Ascending aorta (tissue), 2 donors: ENCODE measurements at regions not wholly inside any gene's neighbourhood (a gene's known extent, or its start where the extent isn't known, plus 50 kb on each side); places are given as distances from the start of the nearest gene placed in this dataset.

Experiments used
- DNase-seq, 2 donors: peaks; one replicate each; pipeline ENCODE4 v3.0.0-alpha.2; 2019; ENCODE audit warnings: low spot score in 2 of 2
- H3K27ac ChIP-seq, 2 donors: fragments of 200-600 bp; sonication (generic); one replicate each; pipeline ENCODE4 v1.5.1; 2016 to 2017; ENCODE audit warnings: mild to moderate bottlenecking in 1 of 2
- H3K27me3 ChIP-seq: fragments of 200-600 bp; sonication (generic); one replicate; pipeline ENCODE4 v1.5.1; 2017
- H3K36me3 ChIP-seq, 2 donors: fragments of 200-600 bp; sonication (generic); one replicate each; pipeline ENCODE4 v1.5.1; 2016
- H3K4me1 ChIP-seq, 2 donors: fragments of 200-600 bp; sonication (generic); one replicate each; pipeline ENCODE4 v1.5.1; 2016 to 2017; ENCODE audit warnings: mild to moderate bottlenecking in 1 of 2
- H3K4me3 ChIP-seq, 2 donors: fragments of 200-600 bp; sonication (generic); one replicate each; pipeline ENCODE4 v1.5.1; 2016 to 2017; ENCODE audit warnings: mild to moderate bottlenecking in 1 of 2
- H3K9me3 ChIP-seq, 2 donors: fragments of 200-600 bp; sonication (generic); one replicate each; pipeline ENCODE4 v1.5.1; 2016
- intact Hi-C: fragments of 100-400 bp; cut with DNase I; formaldehyde crosslinking; loops from one replicate; pipeline ENCODE4 v1.15.1; 2023
- TF ChIP-seq, protein P1 (sequence below), 3 experiments: fragments of 200-600 bp in 2 of 3; fragments of 450-650 bp in 1 of 3; sonication (generic) in 2 of 3; IDR thresholded peaks; one replicate each; pipeline ENCODE4 v1.5.1; 2016 to 2019; ENCODE audit warnings: antibody characterized with exemption in 3 of 3, mild to moderate bottlenecking in 1 of 3, moderate library complexity in 1 of 3

DNA sequence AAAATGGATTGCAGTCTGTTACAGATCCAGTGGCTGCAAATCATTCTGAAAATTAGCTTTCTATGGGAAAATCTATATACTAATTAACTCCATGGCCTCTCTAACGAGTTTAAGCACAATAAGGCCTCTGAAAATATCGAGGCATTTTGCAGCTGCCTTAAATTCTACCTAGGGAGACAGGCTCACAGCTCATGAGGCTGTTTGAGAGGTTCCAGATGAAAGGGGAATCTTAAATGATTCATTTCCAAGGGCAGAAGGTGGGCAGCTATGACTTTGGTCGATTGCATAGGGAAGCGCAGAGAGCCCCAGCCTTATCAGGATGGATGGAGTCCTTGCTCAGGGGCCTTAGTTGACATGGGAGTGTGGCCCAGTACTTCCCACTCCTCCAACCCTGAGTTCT, 216.8 kb upstream of the POU3F1 start:
- intact Hi-C loops = no loop called here
- TF ChIP-seq, protein P1, sequence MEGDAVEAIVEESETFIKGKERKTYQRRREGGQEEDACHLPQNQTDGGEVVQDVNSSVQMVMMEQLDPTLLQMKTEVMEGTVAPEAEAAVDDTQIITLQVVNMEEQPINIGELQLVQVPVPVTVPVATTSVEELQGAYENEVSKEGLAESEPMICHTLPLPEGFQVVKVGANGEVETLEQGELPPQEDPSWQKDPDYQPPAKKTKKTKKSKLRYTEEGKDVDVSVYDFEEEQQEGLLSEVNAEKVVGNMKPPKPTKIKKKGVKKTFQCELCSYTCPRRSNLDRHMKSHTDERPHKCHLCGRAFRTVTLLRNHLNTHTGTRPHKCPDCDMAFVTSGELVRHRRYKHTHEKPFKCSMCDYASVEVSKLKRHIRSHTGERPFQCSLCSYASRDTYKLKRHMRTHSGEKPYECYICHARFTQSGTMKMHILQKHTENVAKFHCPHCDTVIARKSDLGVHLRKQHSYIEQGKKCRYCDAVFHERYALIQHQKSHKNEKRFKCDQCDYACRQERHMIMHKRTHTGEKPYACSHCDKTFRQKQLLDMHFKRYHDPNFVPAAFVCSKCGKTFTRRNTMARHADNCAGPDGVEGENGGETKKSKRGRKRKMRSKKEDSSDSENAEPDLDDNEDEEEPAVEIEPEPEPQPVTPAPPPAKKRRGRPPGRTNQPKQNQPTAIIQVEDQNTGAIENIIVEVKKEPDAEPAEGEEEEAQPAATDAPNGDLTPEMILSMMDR (IDR thresholded peaks at IDR 0.05) = no peak
- Histone ChIP-seq H3K9me3 (no peaks in the 10 kb centered on the region), H3K4me3 (no peak overlapping the region), H3K27me3 (no peaks in the 10 kb centered on the region), H3K4me1 (no peaks in the 10 kb centered on the region), H3K36me3 (no peaks in the 10 kb centered on the region), H3K27ac (no peak overlapping the region)
- DNase-seq = no peak

DNA sequence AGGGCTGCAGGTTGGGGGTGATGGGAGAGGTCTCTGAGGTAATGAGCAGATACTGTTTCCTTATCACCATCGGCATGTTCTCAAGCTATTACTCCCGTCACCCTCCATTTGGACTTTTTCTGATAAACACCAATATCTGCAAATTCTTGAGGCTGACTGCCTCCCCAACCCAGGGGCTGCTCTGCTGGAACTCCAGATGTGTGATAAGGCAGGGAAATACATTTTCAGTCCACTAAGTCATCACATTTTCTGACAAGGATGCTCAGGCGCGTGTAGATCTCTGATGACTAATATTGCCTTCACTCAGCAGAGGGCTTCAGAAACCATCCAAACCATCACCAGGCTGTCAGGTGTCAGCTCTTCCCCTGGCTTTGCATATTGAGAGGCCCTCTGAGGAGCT, 215.0 kb upstream of the POU3F1 start:
- no peak for DNase-seq
- Histone ChIP-seq H3K27me3 (no peaks in the 10 kb centered on the region), H3K27ac (no peak overlapping the region), H3K4me3 (no peak overlapping the region), H3K36me3 (no peaks in the 10 kb centered on the region), H3K4me1 (no peaks in the 10 kb centered on the region), H3K9me3 (no peaks in the 10 kb centered on the region)
- intact Hi-C loops = no loop called here
- TF ChIP-seq, protein P1 (IDR thresholded peaks at IDR 0.05) = no peak

DNA sequence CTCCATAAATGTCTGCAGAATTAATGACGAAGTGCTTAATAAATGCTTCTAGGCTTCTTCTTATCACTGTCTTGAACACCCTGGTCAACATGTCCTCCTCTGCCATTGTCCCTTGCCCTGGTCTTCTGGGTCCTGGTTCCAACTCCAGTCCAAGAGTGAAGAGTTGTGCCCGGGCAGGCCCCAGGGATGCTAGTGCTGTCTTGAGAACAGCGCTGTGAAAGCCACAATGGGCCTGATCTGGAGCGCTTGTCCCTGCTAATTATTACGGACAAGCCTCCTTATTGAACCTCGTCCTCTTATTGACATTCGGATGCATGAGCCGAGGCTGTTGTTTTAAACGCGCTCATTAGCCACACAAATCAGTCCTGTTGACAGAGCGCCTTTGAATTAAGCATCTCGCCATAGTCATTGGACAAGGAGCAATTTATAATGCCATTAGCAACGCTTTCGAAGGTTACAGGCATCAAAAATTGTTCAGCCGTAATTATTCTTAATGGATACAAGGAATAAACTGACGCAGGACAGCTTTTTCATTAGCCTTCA, 211.6 kb upstream of the POU3F1 start:
- Histone ChIP-seq H3K36me3 (no peaks in the 10 kb centered on the region), H3K4me3 (no peak overlapping the region), H3K27ac (no peak overlapping the region), H3K27me3 (no peaks in the 10 kb centered on the region), H3K4me1 (no peaks in the 10 kb centered on the region), H3K9me3 (no peaks in the 10 kb centered on the region)
- intact Hi-C loops = no loop called here
- no peak for DNase-seq
- TF ChIP-seq, protein P1 (IDR thresholded peaks at IDR 0.05) = no peak

DNA sequence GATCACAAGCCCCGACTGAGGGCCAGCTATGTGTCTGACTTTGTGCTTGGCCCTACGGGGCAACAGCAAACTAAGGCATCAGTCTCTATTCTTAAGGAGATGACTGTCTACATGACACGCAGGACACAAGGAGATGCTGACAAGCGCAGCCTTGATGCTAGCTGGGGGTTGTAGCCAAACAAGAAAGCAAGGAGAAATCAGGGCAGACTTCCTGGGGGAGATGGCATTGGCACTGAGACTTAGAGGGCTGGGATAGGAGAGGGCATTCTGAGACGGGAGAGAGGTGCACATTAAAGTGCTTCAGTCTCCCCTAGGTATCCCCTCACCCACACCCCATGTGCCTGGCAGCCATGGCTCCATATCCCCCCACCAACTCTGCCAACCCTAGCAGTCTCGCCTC, 210.8 kb upstream of the POU3F1 start:
- DNase-seq = no peak

DNA sequence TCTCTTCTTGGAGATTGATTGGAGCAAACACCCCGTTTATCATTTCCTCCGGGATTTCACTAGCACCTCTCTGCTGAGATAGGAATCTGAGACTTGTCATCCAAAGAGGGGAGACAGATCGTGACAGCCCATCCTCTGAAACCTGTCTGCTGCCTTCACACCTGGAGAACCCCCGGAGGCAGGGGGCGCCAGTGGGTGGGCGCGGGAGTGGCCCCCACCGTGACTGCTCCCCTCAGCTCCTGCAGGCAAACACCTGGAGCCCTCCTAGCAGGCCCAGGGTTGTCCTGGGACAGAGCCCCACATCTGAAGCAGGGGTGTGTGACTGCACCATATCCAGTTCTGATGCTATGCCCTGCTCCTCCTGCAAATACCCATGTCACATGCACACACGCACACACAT, 209.5 kb upstream of the POU3F1 start:
- no peaks in the 10 kb centered on the region for H3K9me3 ChIP-seq
- no peak overlapping the region for H3K4me3 ChIP-seq
- no peaks in the 10 kb centered on the region for H3K4me1 ChIP-seq
- TF ChIP-seq, protein P1 (IDR thresholded peaks at IDR 0.05) = no peak
- no peak for DNase-seq
- H3K27me3 ChIP-seq = no peaks in the 10 kb centered on the region
- no peaks in the 10 kb centered on the region for H3K36me3 ChIP-seq
- H3K27ac ChIP-seq = no peak overlapping the region
- intact Hi-C loops = no loop called here

More for the DNA sequence above, 210.8 kb upstream of the POU3F1 start:
- no peaks in the 10 kb centered on the region for H3K36me3 ChIP-seq
- no peak overlapping the region for H3K4me3 ChIP-seq
- no peaks in the 10 kb centered on the region for H3K4me1 ChIP-seq
- TF ChIP-seq, protein P1 (IDR thresholded peaks at IDR 0.05) = no peak
- no peaks in the 10 kb centered on the region for H3K27me3 ChIP-seq
- no peak overlapping the region for H3K27ac ChIP-seq
- intact Hi-C loops = no loop called here
- no peaks in the 10 kb centered on the region for H3K9me3 ChIP-seq

DNA sequence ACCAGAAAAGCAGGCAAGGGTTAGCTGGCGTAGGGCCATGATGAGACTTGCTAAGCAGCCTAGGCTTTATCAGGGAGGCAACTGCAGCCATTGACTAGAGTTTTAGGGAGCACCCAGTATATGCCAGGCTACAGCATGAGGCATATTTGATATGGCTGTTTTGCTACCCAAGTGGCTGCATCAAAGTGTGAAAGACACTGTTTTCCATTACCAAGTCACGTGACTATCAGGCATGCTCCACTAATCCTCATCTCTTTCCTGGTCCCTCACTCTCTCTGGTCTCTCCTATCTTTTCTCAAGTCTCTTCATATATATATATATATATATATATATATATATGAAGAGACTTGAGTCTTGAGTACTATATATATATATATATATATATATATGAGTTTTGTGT, 206.7 kb upstream of the POU3F1 start:
- TF ChIP-seq, protein P1 (IDR thresholded peaks at IDR 0.05) = no peak
- Histone ChIP-seq H3K27ac (no peak overlapping the region), H3K9me3 (no peaks in the 10 kb centered on the region), H3K27me3 (no peaks in the 10 kb centered on the region), H3K36me3 (no peaks in the 10 kb centered on the region), H3K4me3 (no peak overlapping the region), H3K4me1 (no peaks in the 10 kb centered on the region)
- no peak for DNase-seq
- intact Hi-C loops = no loop called here
